ENCODE measurements at regions not wholly inside any gene's neighbourhood (a gene's known extent, or its start where the extent isn't known, plus 50 kb on each side); places are given as distances from the start of the nearest gene placed in this dataset.

GRCh38 chr12:30485230-30485890, 210.3 kb downstream of the IPO8 start (continued):
- TF ChIP-seq RAD21 (IDR thresholded peaks at IDR 0.05) (no peak), TAF1 (conservative IDR thresholded peaks at IDR 0.05) (no peak), MAX (IDR thresholded peaks at IDR 0.05) (no peak), HNF4A (conservative IDR thresholded peaks at IDR 0.05) (no peak)

GRCh38 chr12:30484658-30485057, 211.0 kb downstream of the IPO8 start:
- peaks cover 0 to 8% (median 6%) of the 10 kb centered on the region in 4 donors for H3K4me1 ChIP-seq (ENCODE audit: control insufficient read depth in 4 of 4, insufficient read depth in 4 of 4, low read length in 3 of 4)
- H3K9me3 ChIP-seq (ENCODE audit: control insufficient read depth in 4 of 4, low read length in 3 of 4) = no peaks in the 10 kb centered on the region
- H3K27ac ChIP-seq (ENCODE audit: low read depth in 1 of 2, low read length in 2 of 2) = no peak overlapping the region
- 90% methylated on average over 5 of the region's 5 CpGs for WGBS
- H3K36me3 ChIP-seq (ENCODE audit: control insufficient read depth in 4 of 4, insufficient read depth in 3 of 4, low read depth in 1 of 4, low read length in 3 of 4) = no peaks in the 10 kb centered on the region
- no peak overlapping the region for H3K9ac ChIP-seq (ENCODE audit: low read depth in 1 of 2, low read length in 2 of 2)
- TF ChIP-seq YY1 (IDR thresholded peaks at IDR 0.05) (no peak), FOXA1 (IDR thresholded peaks at IDR 0.05) (no peak), RAD21 (IDR thresholded peaks at IDR 0.05) (no peak), SP1 (IDR thresholded peaks at IDR 0.05) (no peak), HNF4G (IDR thresholded peaks at IDR 0.05) (no peak), ZBTB33 (IDR thresholded peaks at IDR 0.05) (no peak), CTCF (IDR thresholded peaks at IDR 0.05; ENCODE audit: low read depth, low read length, missing input control) (no peak), TAF1 (conservative IDR thresholded peaks at IDR 0.05) (no peak), REST (IDR thresholded peaks at IDR 0.05) (no peak), MAX (IDR thresholded peaks at IDR 0.05) (no peak), FOXA2 (IDR thresholded peaks at IDR 0.05) (no peak), RXRA (IDR thresholded peaks at IDR 0.05) (no peak), EGR1 (IDR thresholded peaks at IDR 0.05; ENCODE audit: low read depth in 2 of 2) (no peak), NR2F2 (IDR thresholded peaks at IDR 0.05) (no peak), JUND (IDR thresholded peaks at IDR 0.05) (no peak)
- no peaks in the 10 kb centered on the region for H3K27me3 ChIP-seq (ENCODE audit: control insufficient read depth in 4 of 4, insufficient read depth in 4 of 4, low read length in 3 of 4)
- no peak for DNase-seq (ENCODE audit: low spot score)
- no peak overlapping the region for H3K4me3 ChIP-seq (ENCODE audit: low read depth in 1 of 3, low read length in 3 of 3)
